Right ventricle myocardium inferior (tissue), 1 donor: ENCODE measurements at regions not wholly inside any gene's neighbourhood (a gene's known extent, or its start where the extent isn't known, plus 50 kb on each side); places are given as distances from the start of the nearest gene placed in this dataset.

Experiments used
- ATAC-seq: fragments of 200-7000 bp; cut with Tn5 transposase; one replicate; pipeline ENCODE4 v1.9.1; 2020; ENCODE audit warnings: mild to moderate bottlenecking, moderate library complexity
- DNase-seq: peaks from one replicate; pipeline ENCODE4 v3.0.0; 2021; ENCODE audit errors: missing footprints
- intact Hi-C: fragments of 100-400 bp; cut with DNase I; formaldehyde crosslinking; loops from one replicate; pipeline ENCODE4 v1.11.0; 2022
- donor health status: DM: no; HTN: yes; CAD: no; lungs with severe emphysema.

- intact Hi-C loops: no loop called here
These were observed 179.4 kb downstream of the OGFRL1 start for GRCh38 chr6:71468038-71468437.

GRCh38 chr6:71468841-71469700, 180.5 kb downstream of the OGFRL1 start:
- intact Hi-C loops: no loop called here
- DNase-seq (no peak), ATAC-seq (no peak)

More at GRCh38 chr6:71468038-71468437, 179.4 kb downstream of the OGFRL1 start:
- ATAC-seq (no peak), DNase-seq (no peak)

- intact Hi-C loops: no loop called here
- ATAC-seq (no peak), DNase-seq (no peak)
These were observed 183.1 kb downstream of the OGFRL1 start for GRCh38 chr6:71471718-71472117.

- DNase-seq (peak; percentile 69), ATAC-seq (peak; percentile 56)
- intact Hi-C loops: no loop called here
These were observed 185.3 kb downstream of the OGFRL1 start for GRCh38 chr6:71473926-71474325.

GRCh38 chr6:71474942-71475341, 186.3 kb downstream of the OGFRL1 start:
- ATAC-seq (no peak), DNase-seq (no peak)
- intact Hi-C loops: no loop called here

- no peak for ATAC-seq
These were observed 187.8 kb downstream of the OGFRL1 start for GRCh38 chr6:71476371-71476770.

GRCh38 chr6:71476872-71477271, 188.3 kb downstream of the OGFRL1 start:
- DNase-seq (no peak), ATAC-seq (no peak)
- intact Hi-C loops: no loop called here

More at GRCh38 chr6:71476371-71476770, 187.8 kb downstream of the OGFRL1 start:
- intact Hi-C loops: no loop called here
- no peak for DNase-seq

GRCh38 chr6:71478834-71479541, 190.4 kb downstream of the OGFRL1 start:
- ATAC-seq (no peak), DNase-seq (no peak)
- intact Hi-C loops: no loop called here

GRCh38 chr6:71480577-71480976, 192.0 kb downstream of the OGFRL1 start:
- intact Hi-C loops: loop anchor here (2.0 to 10.0 kb wide), 3 partner anchors 60 to 286 kb away; no protein-coding TSS in a partner anchor
- DNase-seq (no peak), ATAC-seq (no peak)

- no peak for ATAC-seq
- intact Hi-C loops: loop anchor here (2.0 to 10.0 kb wide), 3 partner anchors 60 to 286 kb away; no protein-coding TSS in a partner anchor
- DNase-seq: no peak
These were observed 192.4 kb downstream of the OGFRL1 start for GRCh38 chr6:71481011-71481410.

- intact Hi-C loops: loop anchor here (2.0 to 10.0 kb wide), 3 partner anchors 61 to 287 kb away; no protein-coding TSS in a partner anchor
- ATAC-seq (no peak), DNase-seq (no peak)
These were observed 193.2 kb downstream of the OGFRL1 start for GRCh38 chr6:71481801-71482200.

- DNase-seq: no peak
- intact Hi-C loops: loop anchor here (5.0 to 10.0 kb wide), 2 partner anchors 90 to 288 kb away; no protein-coding TSS in a partner anchor
- ATAC-seq: no peak
These were observed 194.1 kb downstream of the OGFRL1 start for GRCh38 chr6:71482742-71483141.

GRCh38 chr6:71486461-71486860, 197.8 kb downstream of the OGFRL1 start:
- intact Hi-C loops: loop anchor here (10.0 kb wide), 1 partner anchor 292 kb away; no protein-coding TSS in a partner anchor
- ATAC-seq (no peak), DNase-seq (no peak)

GRCh38 chr6:71488186-71488585, 199.6 kb downstream of the OGFRL1 start:
- no peak for DNase-seq
- intact Hi-C loops: loop anchor here (10.0 kb wide), 1 partner anchor 293 kb away; no protein-coding TSS in a partner anchor
- ATAC-seq: no peak

- intact Hi-C loops: loop anchor here (10.0 kb wide), 1 partner anchor 295 kb away; no protein-coding TSS in a partner anchor
- DNase-seq (no peak), ATAC-seq (no peak)
These were observed 201.1 kb downstream of the OGFRL1 start for GRCh38 chr6:71489736-71490135.

GRCh38 chr6:71490876-71491275, 202.3 kb downstream of the OGFRL1 start:
- DNase-seq: no peak
- intact Hi-C loops: no loop called here
- no peak for ATAC-seq

GRCh38 chr6:71491844-71492243, 203.2 kb downstream of the OGFRL1 start:
- no peak for DNase-seq
- intact Hi-C loops: no loop called here
- no peak for ATAC-seq

- ATAC-seq: no peak
- intact Hi-C loops: no loop called here
- DNase-seq: no peak
These were observed 204.1 kb downstream of the OGFRL1 start for GRCh38 chr6:71492668-71493067.

- intact Hi-C loops: loop anchor here (5.0 kb wide), 1 partner anchor 74 kb away; no protein-coding TSS in a partner anchor
- peak; percentile 44 for ATAC-seq
- peak; percentile 41 for DNase-seq
These were observed 207.6 kb downstream of the OGFRL1 start for GRCh38 chr6:71496018-71496721.
